ENCODE measurements at regions not wholly inside any gene's neighbourhood (a gene's known extent, or its start where the extent isn't known, plus 50 kb on each side); places are given as distances from the start of the nearest gene placed in this dataset.

DNA sequence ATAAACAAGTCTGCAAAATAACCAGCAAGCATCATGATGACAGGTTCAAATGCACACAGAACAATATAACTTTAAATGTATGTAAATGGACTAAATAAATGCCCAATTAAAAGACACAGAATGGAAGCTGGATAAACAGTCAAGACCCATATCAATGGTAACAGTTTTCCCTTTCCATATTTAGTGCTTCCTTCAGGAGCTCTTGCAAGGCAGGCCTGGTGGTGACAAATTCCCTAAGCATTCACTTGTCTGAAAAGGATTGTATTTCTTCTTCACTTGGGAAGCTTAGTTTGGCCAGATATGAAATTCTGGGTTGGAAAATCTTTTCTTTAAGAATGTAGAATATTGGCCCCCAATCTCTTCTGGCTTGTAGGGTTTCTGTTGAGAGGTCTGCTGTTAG lies 120.2 kb upstream of the RASA1 start:
- TF ChIP-seq, protein P1, sequence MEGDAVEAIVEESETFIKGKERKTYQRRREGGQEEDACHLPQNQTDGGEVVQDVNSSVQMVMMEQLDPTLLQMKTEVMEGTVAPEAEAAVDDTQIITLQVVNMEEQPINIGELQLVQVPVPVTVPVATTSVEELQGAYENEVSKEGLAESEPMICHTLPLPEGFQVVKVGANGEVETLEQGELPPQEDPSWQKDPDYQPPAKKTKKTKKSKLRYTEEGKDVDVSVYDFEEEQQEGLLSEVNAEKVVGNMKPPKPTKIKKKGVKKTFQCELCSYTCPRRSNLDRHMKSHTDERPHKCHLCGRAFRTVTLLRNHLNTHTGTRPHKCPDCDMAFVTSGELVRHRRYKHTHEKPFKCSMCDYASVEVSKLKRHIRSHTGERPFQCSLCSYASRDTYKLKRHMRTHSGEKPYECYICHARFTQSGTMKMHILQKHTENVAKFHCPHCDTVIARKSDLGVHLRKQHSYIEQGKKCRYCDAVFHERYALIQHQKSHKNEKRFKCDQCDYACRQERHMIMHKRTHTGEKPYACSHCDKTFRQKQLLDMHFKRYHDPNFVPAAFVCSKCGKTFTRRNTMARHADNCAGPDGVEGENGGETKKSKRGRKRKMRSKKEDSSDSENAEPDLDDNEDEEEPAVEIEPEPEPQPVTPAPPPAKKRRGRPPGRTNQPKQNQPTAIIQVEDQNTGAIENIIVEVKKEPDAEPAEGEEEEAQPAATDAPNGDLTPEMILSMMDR (IDR thresholded peaks at IDR 0.05; ENCODE audit: insufficient read depth, low read length) = no peak
- TF ChIP-seq POLR2AphosphoS5 (IDR thresholded peaks at IDR 0.05; ENCODE audit: low read depth) (no peak), GABPA (IDR thresholded peaks at IDR 0.05; ENCODE audit: low read depth) (no peak), SPI1 (IDR thresholded peaks at IDR 0.05; ENCODE audit: borderline replicate concordance, low read depth) (no peak)

Measured in HL-60 (cell line).